ENCODE measurements at regions not wholly inside any gene's neighbourhood (a gene's known extent, or its start where the extent isn't known, plus 50 kb on each side); places are given as distances from the start of the nearest gene placed in this dataset.

DNA sequence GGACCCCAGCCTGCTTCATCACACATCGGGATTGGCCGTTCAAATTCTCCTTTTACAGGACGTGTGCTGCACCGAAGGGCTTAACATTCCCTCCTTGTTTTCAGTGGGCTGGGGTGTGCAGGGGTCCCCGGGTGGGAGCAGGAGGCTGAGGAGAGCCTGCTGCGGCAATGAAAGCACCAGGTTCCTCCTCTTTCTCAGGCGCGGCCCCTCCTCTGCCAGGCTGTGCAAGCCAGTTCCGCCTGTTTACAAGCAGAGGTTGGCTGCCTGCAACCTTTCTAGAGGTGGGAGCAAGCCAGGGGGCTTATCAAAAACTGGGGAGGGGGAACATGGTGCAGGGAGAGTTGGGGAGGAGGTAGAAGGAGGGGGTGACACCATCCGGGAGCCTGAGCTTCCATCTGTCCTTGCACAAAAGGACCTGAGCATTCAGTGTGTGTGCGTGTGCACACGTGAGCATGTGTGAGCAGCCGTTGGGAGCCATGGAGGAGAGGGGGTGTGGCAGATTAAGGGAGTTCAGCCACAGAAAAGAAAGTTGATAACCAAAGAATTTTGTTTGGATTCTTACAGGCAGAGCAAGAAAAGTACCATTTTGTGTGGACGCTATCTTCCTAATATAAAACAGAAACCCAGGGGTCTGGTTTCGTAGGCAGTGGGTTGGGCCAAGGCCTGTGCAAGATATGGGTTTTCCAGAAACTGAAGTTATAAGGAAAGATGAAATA, 108.8 kb upstream of the RFLNA start:
- TF ChIP-seq, protein P1, sequence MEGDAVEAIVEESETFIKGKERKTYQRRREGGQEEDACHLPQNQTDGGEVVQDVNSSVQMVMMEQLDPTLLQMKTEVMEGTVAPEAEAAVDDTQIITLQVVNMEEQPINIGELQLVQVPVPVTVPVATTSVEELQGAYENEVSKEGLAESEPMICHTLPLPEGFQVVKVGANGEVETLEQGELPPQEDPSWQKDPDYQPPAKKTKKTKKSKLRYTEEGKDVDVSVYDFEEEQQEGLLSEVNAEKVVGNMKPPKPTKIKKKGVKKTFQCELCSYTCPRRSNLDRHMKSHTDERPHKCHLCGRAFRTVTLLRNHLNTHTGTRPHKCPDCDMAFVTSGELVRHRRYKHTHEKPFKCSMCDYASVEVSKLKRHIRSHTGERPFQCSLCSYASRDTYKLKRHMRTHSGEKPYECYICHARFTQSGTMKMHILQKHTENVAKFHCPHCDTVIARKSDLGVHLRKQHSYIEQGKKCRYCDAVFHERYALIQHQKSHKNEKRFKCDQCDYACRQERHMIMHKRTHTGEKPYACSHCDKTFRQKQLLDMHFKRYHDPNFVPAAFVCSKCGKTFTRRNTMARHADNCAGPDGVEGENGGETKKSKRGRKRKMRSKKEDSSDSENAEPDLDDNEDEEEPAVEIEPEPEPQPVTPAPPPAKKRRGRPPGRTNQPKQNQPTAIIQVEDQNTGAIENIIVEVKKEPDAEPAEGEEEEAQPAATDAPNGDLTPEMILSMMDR (IDR thresholded peaks at IDR 0.05; ENCODE audit: low read depth, low read length, missing control alignments) = no peak
- H3K4me3 ChIP-seq (ENCODE audit: low read depth, low read length) = no peak overlapping the region
- DNase-seq (ENCODE audit: low read depth) = no peak

DNA sequence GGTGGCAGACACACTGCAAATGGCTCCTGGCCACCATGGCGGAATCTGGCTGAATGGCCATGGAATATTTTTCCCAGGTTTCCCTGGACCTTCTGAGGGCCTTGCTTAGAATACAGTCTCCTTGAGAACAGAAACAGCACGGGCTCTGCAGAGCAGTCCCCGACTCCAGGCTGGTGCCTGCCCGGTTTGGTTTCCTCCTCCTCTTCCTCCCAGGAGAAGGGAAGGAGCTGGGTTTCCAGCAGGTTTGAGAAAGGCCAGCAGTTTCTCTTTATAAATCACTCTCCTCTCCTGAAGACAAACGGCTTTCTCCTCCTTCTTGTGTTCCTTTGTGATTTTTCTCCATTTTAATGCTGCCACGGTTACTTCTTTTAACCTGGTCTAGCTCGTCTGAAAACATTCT, 106.8 kb upstream of the RFLNA start:
- TF ChIP-seq, protein P1 (IDR thresholded peaks at IDR 0.05; ENCODE audit: low read depth, low read length, missing control alignments) = no peak
- no peak overlapping the region for H3K4me3 ChIP-seq (ENCODE audit: low read depth, low read length)
- no peak for DNase-seq (ENCODE audit: low read depth)

DNA sequence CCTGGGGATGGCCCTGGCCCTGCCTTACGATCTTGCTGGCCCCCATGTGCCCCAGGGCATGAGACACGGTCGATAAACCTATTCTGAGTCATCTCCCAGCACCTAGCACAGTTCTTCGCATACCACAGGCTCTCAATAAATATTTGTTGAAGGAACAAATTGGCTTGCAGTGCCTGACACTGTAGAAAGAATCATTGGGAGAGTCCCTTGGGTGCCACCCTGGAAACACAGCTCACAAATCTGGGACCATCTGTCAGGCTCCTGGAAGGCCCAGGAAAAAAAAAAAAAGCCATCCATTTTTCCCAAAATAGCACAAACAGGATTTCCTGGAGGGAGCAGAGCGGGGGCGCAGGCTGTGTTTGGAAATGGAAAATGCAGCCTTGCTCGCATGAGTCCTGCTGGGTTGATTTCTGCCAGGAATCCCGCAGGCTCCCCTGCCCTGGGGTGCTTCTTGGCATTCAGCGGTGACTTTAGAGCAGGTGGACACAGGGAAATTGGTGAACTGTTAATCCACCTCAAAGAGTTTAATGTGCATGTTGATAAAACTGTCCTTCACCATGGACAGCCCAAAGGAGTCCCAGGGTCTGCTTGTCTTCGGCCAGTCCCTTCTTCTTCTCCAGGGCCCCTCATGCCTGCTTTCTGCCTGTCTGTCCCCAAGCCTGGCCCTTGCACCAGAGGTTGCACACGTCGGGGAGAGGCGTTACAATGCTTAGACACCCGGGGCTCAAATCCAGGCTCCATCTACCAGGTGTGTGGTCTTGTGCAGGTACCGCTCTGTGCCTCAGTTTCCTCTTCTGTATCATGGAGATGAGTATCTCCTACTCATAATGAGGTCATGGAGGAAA, 106.1 kb upstream of the RFLNA start:
- DNase-seq (ENCODE audit: low read depth) = no peak
- TF ChIP-seq, protein P1 (IDR thresholded peaks at IDR 0.05; ENCODE audit: low read depth, low read length, missing control alignments) = no peak
- H3K4me3 ChIP-seq (ENCODE audit: low read depth, low read length) = no peak overlapping the region

DNA sequence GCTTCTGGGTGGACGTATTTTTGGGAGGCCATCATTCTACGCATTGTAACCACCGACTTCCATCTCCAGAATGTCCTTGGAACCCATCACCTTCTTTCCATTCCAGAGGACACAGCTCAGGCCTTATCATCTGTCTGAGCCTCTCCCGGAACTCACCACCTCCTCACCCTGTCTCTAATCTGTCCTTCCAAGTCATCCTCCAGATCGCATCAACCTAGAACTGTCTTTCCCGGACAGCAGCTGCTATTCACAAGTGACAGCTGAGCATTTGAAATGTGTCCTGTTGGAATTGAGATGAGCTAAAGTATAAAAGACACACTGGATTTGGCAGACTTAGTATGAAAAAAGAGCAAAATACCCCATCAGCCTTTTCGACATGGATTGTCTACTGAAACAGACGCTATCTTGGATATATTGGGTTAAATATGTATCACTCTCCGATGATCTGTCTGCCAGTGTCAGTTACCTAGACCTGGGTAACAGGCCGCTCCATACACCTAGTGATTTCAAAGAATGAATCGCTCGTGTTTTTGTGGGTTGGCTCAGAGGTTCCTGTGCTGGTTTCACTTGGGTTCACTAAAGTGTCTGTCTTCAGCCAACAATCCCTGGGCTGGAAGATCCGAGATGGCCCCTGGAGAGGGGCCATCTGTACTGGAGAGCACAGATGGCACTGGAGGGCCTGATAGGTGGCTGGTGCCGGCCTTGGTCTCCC, 104.4 kb upstream of the RFLNA start:
- no peak for DNase-seq (ENCODE audit: low read depth)
- H3K4me3 ChIP-seq (ENCODE audit: low read depth, low read length) = no peak overlapping the region
- TF ChIP-seq, protein P1 (IDR thresholded peaks at IDR 0.05; ENCODE audit: low read depth, low read length, missing control alignments) = no peak

DNA sequence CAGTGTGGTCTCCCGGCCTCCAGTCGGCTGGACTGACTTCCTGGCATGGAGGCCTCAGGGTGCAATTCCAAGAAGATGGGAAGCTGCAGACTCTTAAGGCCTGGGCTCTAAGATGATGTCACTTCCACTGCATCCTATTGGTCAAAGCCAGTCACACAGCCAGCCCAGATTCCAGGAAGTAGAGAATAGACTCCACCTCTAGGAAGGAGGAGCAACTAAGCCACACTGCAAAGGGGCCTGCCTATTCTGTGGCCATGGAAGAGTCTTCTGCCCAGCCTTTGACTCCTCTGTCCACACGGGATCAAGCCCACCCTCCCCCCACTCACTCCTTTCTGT, 103.9 kb upstream of the RFLNA start:
- H3K4me3 ChIP-seq (ENCODE audit: low read depth, low read length) = no peak overlapping the region
- no peak for DNase-seq (ENCODE audit: low read depth)
- TF ChIP-seq, protein P1 (IDR thresholded peaks at IDR 0.05; ENCODE audit: low read depth, low read length, missing control alignments) = no peak

DNA sequence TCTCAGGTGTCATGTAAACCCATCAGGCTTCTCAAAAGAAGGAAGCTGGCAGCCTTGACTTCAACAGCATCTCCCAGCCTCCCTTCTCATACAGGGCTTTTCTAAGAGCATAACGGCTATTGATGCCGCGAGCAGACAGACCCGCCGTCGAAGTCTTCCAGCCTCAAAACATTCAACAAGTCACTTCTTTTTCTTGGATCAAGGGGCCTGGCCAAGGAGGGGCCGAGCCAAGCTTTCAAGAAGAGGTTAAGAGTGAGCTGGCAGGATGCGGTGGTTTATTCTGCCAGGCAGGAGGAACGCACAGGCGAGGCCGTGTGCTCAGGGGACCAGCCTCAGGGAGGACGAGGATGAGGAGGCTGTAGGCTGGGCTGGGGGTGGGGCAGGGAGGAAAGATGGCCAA, 102.9 kb upstream of the RFLNA start:
- TF ChIP-seq, protein P1 (IDR thresholded peaks at IDR 0.05; ENCODE audit: low read depth, low read length, missing control alignments) = no peak
- DNase-seq (ENCODE audit: low read depth) = no peak
- H3K4me3 ChIP-seq (ENCODE audit: low read depth, low read length) = no peak overlapping the region

All from GM12864 (cell line).